GM18511 (cell line): ENCODE measurements at regions not wholly inside any gene's neighbourhood (a gene's known extent, or its start where the extent isn't known, plus 50 kb on each side); places are given as distances from the start of the nearest gene placed in this dataset.
"Not testable (repeated sequence)": the region's sequence is repeated elsewhere in the genome, so short reads cannot be mapped to it uniquely, and the experiment has no call there.

Experiments used
- ATAC-seq: cut with Tn5 transposase; IDR thresholded peaks from one replicate; pipeline ENCODE4 v1.9.1; 2021; ENCODE audit warnings: mild to moderate bottlenecking, moderate library complexity; ENCODE audit not compliant: unreplicated experiment

GRCh38 chr20:6663104-6663503, 104.4 kb upstream of the BMP2 start:
- peak; percentile 52 for ATAC-seq

GRCh38 chr20:6662309-6662708, 105.2 kb upstream of the BMP2 start:
- ATAC-seq, result no peak

- ATAC-seq, result no peak
Measured at GRCh38 chr20:6660441-6660840, 107.0 kb upstream of the BMP2 start.

- not testable (repeated sequence) for ATAC-seq
Measured at GRCh38 chr20:6658909-6659308, 108.6 kb upstream of the BMP2 start.

- ATAC-seq, result no peak
Measured at GRCh38 chr20:6657904-6658303, 109.6 kb upstream of the BMP2 start.

- ATAC-seq, result no peak
Measured at GRCh38 chr20:6657111-6657510, 110.4 kb upstream of the BMP2 start.

- ATAC-seq, result peak; percentile 32
Measured at GRCh38 chr20:6654513-6655252, 112.8 kb upstream of the BMP2 start.

GRCh38 chr20:6651561-6651960, 115.9 kb upstream of the BMP2 start:
- ATAC-seq, result peak; percentile 65

GRCh38 chr20:6651016-6651415, 116.5 kb upstream of the BMP2 start:
- no peak for ATAC-seq

GRCh38 chr20:6646021-6646636, 121.4 kb upstream of the BMP2 start:
- ATAC-seq, result no peak

GRCh38 chr20:6644813-6645628, 122.5 kb upstream of the BMP2 start:
- ATAC-seq, result no peak

GRCh38 chr20:6641012-6641411, 126.5 kb upstream of the BMP2 start:
- no peak for ATAC-seq

GRCh38 chr20:6637160-6637579, 130.3 kb upstream of the BMP2 start:
- no peak for ATAC-seq

- ATAC-seq, result peak; percentile 55
Measured at GRCh38 chr20:6636209-6637159, 131.0 kb upstream of the BMP2 start.

GRCh38 chr20:6635034-6635736, 132.3 kb upstream of the BMP2 start:
- ATAC-seq, result peak; percentile 62

GRCh38 chr20:6632187-6632586, 135.3 kb upstream of the BMP2 start:
- ATAC-seq, result no peak

- ATAC-seq, result no peak
Measured at GRCh38 chr20:6630514-6630913, 137.0 kb upstream of the BMP2 start.

- no peak for ATAC-seq
Measured at GRCh38 chr20:6629564-6629963, 137.9 kb upstream of the BMP2 start.

- no peak for ATAC-seq
Measured at GRCh38 chr20:6626805-6627204, 140.7 kb upstream of the BMP2 start.

- ATAC-seq, result peak; percentile 99
Measured at GRCh38 chr20:6623989-6624388, 143.5 kb upstream of the BMP2 start.
